Keratinocyte (primary cell): ENCODE measurements at regions not wholly inside any gene's neighbourhood (a gene's known extent, or its start where the extent isn't known, plus 50 kb on each side); places are given as distances from the start of the nearest gene placed in this dataset.

Source experiments
- EZH2 ChIP-seq: IDR thresholded peaks from one replicate; pipeline ENCODE4 v1.6.1; 2012; ENCODE audit warnings: inconsistent platforms, mild to moderate bottlenecking, low read length, moderate library complexity
- TF ChIP-seq, protein P1 (sequence below), 3 experiments: IDR thresholded peaks in 1 of 3; conservative IDR thresholded peaks in 1 of 3; optimal IDR thresholded peaks in 1 of 3; 2 replicates in 2 of 3; 3 replicates in 1 of 3; pipeline versions ENCODE3 to v1.5.1; 2011; ENCODE audit warnings: low read length in 3 of 3, mild to moderate bottlenecking in 3 of 3, moderate library complexity in 2 of 3, control low read depth in 1 of 3, inconsistent platforms in 1 of 3; ENCODE audit not compliant: insufficient read depth in 2 of 3; ENCODE audit errors: extremely low read depth in 1 of 3

DNA sequence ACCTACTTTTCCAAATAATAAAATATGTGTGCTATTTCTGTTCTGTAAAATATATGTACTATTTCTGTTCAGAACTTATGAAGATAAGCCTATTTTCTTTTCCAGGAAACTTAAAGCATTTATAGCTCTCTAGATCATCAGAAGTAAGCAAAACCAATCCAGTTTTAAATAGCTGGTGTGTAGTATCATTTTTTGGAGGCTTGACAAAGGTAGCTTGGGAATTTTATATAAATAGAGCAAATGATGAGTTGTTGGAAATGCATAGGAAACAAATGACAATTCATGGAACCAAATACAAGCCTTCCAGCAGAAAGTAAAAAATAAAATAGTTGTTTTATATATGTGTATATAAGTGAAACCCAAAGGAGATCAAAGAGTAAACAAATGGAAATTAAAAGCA is 1038.1 kb upstream of the ARRDC3 start:
- TF ChIP-seq, protein P1, sequence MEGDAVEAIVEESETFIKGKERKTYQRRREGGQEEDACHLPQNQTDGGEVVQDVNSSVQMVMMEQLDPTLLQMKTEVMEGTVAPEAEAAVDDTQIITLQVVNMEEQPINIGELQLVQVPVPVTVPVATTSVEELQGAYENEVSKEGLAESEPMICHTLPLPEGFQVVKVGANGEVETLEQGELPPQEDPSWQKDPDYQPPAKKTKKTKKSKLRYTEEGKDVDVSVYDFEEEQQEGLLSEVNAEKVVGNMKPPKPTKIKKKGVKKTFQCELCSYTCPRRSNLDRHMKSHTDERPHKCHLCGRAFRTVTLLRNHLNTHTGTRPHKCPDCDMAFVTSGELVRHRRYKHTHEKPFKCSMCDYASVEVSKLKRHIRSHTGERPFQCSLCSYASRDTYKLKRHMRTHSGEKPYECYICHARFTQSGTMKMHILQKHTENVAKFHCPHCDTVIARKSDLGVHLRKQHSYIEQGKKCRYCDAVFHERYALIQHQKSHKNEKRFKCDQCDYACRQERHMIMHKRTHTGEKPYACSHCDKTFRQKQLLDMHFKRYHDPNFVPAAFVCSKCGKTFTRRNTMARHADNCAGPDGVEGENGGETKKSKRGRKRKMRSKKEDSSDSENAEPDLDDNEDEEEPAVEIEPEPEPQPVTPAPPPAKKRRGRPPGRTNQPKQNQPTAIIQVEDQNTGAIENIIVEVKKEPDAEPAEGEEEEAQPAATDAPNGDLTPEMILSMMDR (optimal IDR thresholded peaks at IDR 0.05 in 1 of 3, IDR thresholded peaks at IDR 0.05 in 1 of 3, conservative IDR thresholded peaks at IDR 0.05 in 1 of 3; ENCODE audit: extremely low read depth in 1 of 3, insufficient read depth in 2 of 3, low read length in 3 of 3) = no peak
- no peak for TF ChIP-seq EZH2
